ENCODE measurements at regions not wholly inside any gene's neighbourhood (a gene's known extent, or its start where the extent isn't known, plus 50 kb on each side); places are given as distances from the start of the nearest gene placed in this dataset.

DNA sequence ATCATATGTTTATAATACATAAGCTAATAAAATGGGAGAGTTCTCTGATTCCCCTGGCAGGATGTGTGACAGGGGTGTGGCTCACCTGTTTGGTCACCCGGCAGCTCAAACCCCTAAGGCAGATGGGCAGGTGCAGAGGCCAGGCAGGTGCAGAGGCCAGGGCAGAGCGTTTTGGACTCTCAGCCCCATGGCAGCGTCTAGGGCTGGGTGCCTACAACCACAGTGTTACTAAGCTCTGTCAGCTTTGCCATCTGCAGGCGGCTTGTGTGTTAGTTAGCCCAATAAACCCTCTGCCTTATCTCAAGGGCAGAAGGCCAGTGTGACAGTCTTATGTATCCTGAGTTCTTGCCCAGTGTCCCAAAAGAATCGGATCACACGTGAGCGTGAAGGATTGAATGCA lies 54.0 kb upstream of the UGT2B15 start:
- TF ChIP-seq, protein P1, sequence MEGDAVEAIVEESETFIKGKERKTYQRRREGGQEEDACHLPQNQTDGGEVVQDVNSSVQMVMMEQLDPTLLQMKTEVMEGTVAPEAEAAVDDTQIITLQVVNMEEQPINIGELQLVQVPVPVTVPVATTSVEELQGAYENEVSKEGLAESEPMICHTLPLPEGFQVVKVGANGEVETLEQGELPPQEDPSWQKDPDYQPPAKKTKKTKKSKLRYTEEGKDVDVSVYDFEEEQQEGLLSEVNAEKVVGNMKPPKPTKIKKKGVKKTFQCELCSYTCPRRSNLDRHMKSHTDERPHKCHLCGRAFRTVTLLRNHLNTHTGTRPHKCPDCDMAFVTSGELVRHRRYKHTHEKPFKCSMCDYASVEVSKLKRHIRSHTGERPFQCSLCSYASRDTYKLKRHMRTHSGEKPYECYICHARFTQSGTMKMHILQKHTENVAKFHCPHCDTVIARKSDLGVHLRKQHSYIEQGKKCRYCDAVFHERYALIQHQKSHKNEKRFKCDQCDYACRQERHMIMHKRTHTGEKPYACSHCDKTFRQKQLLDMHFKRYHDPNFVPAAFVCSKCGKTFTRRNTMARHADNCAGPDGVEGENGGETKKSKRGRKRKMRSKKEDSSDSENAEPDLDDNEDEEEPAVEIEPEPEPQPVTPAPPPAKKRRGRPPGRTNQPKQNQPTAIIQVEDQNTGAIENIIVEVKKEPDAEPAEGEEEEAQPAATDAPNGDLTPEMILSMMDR (IDR thresholded peaks at IDR 0.05), result no peak
- TF ChIP-seq ZFX (IDR thresholded peaks at IDR 0.05; ENCODE audit: borderline replicate concordance), result no peak

Measured in 22Rv1 (cell line).